ENCODE measurements at regions not wholly inside any gene's neighbourhood (a gene's known extent, or its start where the extent isn't known, plus 50 kb on each side); places are given as distances from the start of the nearest gene placed in this dataset.

DNA sequence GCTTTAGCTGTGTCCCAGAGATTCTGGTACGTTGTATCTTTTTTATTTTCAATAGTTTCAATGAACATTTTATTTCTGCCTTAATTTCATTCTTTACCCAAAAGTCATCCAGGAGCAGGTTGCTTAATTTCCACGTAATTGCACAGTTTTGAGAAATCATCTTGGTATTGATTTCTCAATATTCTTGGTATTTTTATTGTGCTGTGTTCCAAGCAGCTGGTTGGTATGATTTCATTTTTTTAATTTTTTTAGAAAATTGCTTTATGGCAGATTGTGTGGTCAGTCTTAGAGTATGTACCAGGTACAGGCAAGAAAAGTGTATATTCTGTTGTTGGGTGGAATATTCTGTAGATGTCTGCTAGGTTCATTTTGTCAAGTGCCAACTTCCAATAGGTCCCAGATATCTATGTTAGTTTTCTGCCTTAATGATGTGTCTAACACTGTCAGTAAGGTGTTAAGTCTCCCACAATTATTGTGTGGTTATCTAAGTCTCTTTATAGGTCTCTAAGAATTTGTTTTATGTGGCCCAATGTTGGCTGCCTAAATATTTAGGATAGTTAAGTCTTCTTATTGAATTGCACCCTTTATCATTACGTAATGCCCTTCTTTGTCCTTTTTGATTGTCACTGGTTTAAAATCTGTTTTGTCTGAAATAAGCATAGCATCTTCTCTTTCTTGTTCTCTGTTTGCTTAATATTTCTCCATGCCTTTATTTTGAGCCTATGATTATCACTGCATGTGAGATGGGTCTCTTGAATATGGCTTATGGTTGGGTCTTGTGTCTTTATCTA lies 366.9 kb upstream of the IRAK1BP1 start:
- Histone ChIP-seq H3K9me3 (ENCODE audit: control insufficient read depth, insufficient read depth, low read depth, low read length) (no peaks in the 10 kb centered on the region), H3K27ac (ENCODE audit: extremely low read depth, low read depth, low read length) (no peak overlapping the region), H3K4me1 (ENCODE audit: control insufficient read depth, insufficient read depth, low read length) (no peaks in the 10 kb centered on the region), H3K4me3 (ENCODE audit: low read depth, low read length) (no peak overlapping the region), H3K36me3 (ENCODE audit: control insufficient read depth in 2 of 2, insufficient read depth in 1 of 2, low read length in 2 of 2) (no peaks in the 10 kb centered on the region)
- ChIA-PET CTCF (no interaction called here), POLR2A (no interaction called here)
- TF ChIP-seq KLF16 (tag by site-specific recombination; IDR thresholded peaks at IDR 0.05) (no peak), ZNF707 (tag by site-specific recombination; IDR thresholded peaks at IDR 0.05) (no peak), ZNF248 (tag by site-specific recombination; IDR thresholded peaks at IDR 0.05) (no peak), ZNF585B (tag by site-specific recombination; IDR thresholded peaks at IDR 0.05) (no peak), PRDM4 (tag by site-specific recombination; IDR thresholded peaks at IDR 0.05) (no peak)
- TF ChIP-seq, protein P1, sequence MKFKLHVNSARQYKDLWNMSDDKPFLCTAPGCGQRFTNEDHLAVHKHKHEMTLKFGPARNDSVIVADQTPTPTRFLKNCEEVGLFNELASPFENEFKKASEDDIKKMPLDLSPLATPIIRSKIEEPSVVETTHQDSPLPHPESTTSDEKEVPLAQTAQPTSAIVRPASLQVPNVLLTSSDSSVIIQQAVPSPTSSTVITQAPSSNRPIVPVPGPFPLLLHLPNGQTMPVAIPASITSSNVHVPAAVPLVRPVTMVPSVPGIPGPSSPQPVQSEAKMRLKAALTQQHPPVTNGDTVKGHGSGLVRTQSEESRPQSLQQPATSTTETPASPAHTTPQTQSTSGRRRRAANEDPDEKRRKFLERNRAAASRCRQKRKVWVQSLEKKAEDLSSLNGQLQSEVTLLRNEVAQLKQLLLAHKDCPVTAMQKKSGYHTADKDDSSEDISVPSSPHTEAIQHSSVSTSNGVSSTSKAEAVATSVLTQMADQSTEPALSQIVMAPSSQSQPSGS (tag by site-specific recombination; IDR thresholded peaks at IDR 0.05; ENCODE audit: low read depth) = peak; percentile 59; the same call in 1 of the 2 replicates

- TF ChIP-seq SCRT1 (tag by site-specific recombination; IDR thresholded peaks at IDR 0.05; ENCODE audit: borderline replicate concordance) (no peak), ZNF623 (tag by site-specific recombination; IDR thresholded peaks at IDR 0.05) (no peak), ZBTB21 (tag by site-specific recombination; IDR thresholded peaks at IDR 0.05) (no peak), WT1 (tag by site-specific recombination; IDR thresholded peaks at IDR 0.05) (no peak), MZF1 (tag by site-specific recombination; IDR thresholded peaks at IDR 0.05; ENCODE audit: borderline replicate concordance) (no peak), EGR2 (tag by site-specific recombination; IDR thresholded peaks at IDR 0.05; ENCODE audit: low read depth) (no peak), ZNF692 (tag by site-specific recombination; IDR thresholded peaks at IDR 0.05) (no peak), MEIS1 (CRISPR knock-in tag; IDR thresholded peaks at IDR 0.05; ENCODE audit: borderline replicate concordance) (no peak), ZNF701 (tag by site-specific recombination; IDR thresholded peaks at IDR 0.05) (no peak), ZNF2 (tag by site-specific recombination; IDR thresholded peaks at IDR 0.05) (no peak), GLIS1 (tag by site-specific recombination; IDR thresholded peaks at IDR 0.05) (no peak), SP7 (tag by site-specific recombination; IDR thresholded peaks at IDR 0.05) (no peak), ZNF416 (tag by site-specific recombination; IDR thresholded peaks at IDR 0.05) (no peak), ZNF26 (tag by site-specific recombination; IDR thresholded peaks at IDR 0.05) (no peak)
- POLR2A ChIA-PET = no interaction called here
- Histone ChIP-seq H3K4me1 (ENCODE audit: control insufficient read depth, insufficient read depth, low read length) (no peaks in the 10 kb centered on the region), H3K4me3 (ENCODE audit: low read depth, low read length) (no peak overlapping the region), H3K27ac (ENCODE audit: extremely low read depth, low read depth, low read length) (no peak overlapping the region), H3K9me3 (ENCODE audit: control insufficient read depth, insufficient read depth, low read depth, low read length) (no peaks in the 10 kb centered on the region), H3K36me3 (ENCODE audit: control insufficient read depth in 2 of 2, insufficient read depth in 1 of 2, low read length in 2 of 2) (no peaks in the 10 kb centered on the region)
- CTCF ChIA-PET = no interaction called here
Measured at GRCh38 chr6:78502386-78502887, 364.9 kb upstream of the IRAK1BP1 start.

Measured in HEK293 (cell line).